Brain pericyte (primary cell): ENCODE measurements at regions not wholly inside any gene's neighbourhood (a gene's known extent, or its start where the extent isn't known, plus 50 kb on each side); places are given as distances from the start of the nearest gene placed in this dataset.
A peak's percentile ranks its signal among the peaks of the same experiment; 100 is the strongest.
"Not testable (repeated sequence)": the region's sequence is repeated elsewhere in the genome, so short reads cannot be mapped to it uniquely, and the experiment has no call there.

Source experiments
- DNase-seq: peaks from one replicate; pipeline ENCODE4 v3.0.0-alpha.2; 2012; ENCODE audit warnings: low read depth, low spot score

GRCh38 chr10:6926971-6927370 lies 346.9 kb upstream of the PRKCQ start:
- no peak for DNase-seq

GRCh38 chr10:6925146-6925545 lies 345.1 kb upstream of the PRKCQ start:
- no peak for DNase-seq

- DNase-seq: peak; percentile 49
Observed at GRCh38 chr10:6924166-6924565, 344.1 kb upstream of the PRKCQ start.

- DNase-seq: not testable (repeated sequence)
Observed at GRCh38 chr10:6921026-6921425, 340.9 kb upstream of the PRKCQ start.

- no peak for DNase-seq
Observed at GRCh38 chr10:6920072-6921019, 340.3 kb upstream of the PRKCQ start.

GRCh38 chr10:6919077-6919476 lies 339.0 kb upstream of the PRKCQ start:
- no peak for DNase-seq

- DNase-seq: no peak
Observed at GRCh38 chr10:6918305-6918704, 338.2 kb upstream of the PRKCQ start.

GRCh38 chr10:6917125-6917524 lies 337.0 kb upstream of the PRKCQ start:
- DNase-seq: no peak

- no peak for DNase-seq
Observed at GRCh38 chr10:6916601-6917000, 336.5 kb upstream of the PRKCQ start.

- no peak for DNase-seq
Observed at GRCh38 chr10:6915307-6915706, 335.2 kb upstream of the PRKCQ start.

GRCh38 chr10:6912929-6913328 lies 332.9 kb upstream of the PRKCQ start:
- DNase-seq: no peak

GRCh38 chr10:6912424-6912823 lies 332.3 kb upstream of the PRKCQ start:
- no peak for DNase-seq

- no peak for DNase-seq
Observed at GRCh38 chr10:6912021-6912420, 331.9 kb upstream of the PRKCQ start.

GRCh38 chr10:6909905-6910560 lies 330.0 kb upstream of the PRKCQ start:
- no peak for DNase-seq

- DNase-seq: no peak
Observed at GRCh38 chr10:6907877-6908530, 327.9 kb upstream of the PRKCQ start.

- no peak for DNase-seq
Observed at GRCh38 chr10:6894405-6894804, 314.3 kb upstream of the PRKCQ start.

GRCh38 chr10:6892864-6893263 lies 312.8 kb upstream of the PRKCQ start:
- no peak for DNase-seq

- DNase-seq: no peak
Observed at GRCh38 chr10:6891924-6892323, 311.8 kb upstream of the PRKCQ start.

GRCh38 chr10:6889718-6890117 lies 309.6 kb upstream of the PRKCQ start:
- DNase-seq: no peak

- no peak for DNase-seq
Observed at GRCh38 chr10:6888434-6888833, 308.4 kb upstream of the PRKCQ start.

GRCh38 chr10:6885284-6885683 lies 305.2 kb upstream of the PRKCQ start:
- DNase-seq: no peak

GRCh38 chr10:6881987-6882386 lies 301.9 kb upstream of the PRKCQ start:
- DNase-seq: no peak
